ENCODE measurements at regions not wholly inside any gene's neighbourhood (a gene's known extent, or its start where the extent isn't known, plus 50 kb on each side); places are given as distances from the start of the nearest gene placed in this dataset.

- no peak overlapping the region for H3K27ac ChIP-seq (ENCODE audit: insufficient read depth, low read depth, low read length, poor library complexity, severe bottlenecking)
- no peak overlapping the region for H3K4me3 ChIP-seq (ENCODE audit: insufficient read depth, low read depth, low read length)
- H3K4me1 ChIP-seq (ENCODE audit: control insufficient read depth, insufficient read depth, low read length): no peaks in the 10 kb centered on the region
- no peaks in the 10 kb centered on the region for H3K9me3 ChIP-seq (ENCODE audit: control insufficient read depth, low read length)
- WGBS, 2 experiments: 90 to 93% methylated on average over 1 of the region's 2 CpGs
- H3K27me3 ChIP-seq (ENCODE audit: control insufficient read depth, insufficient read depth, low read length, poor library complexity, severe bottlenecking): no peaks in the 10 kb centered on the region
- no peaks in the 10 kb centered on the region for H3K36me3 ChIP-seq (ENCODE audit: control insufficient read depth, insufficient read depth, low read length)
Measured at GRCh38 chr3:124132813-124133212, 140.9 kb upstream of the ROPN1 start.

GRCh38 chr3:124133366-124133940, 141.5 kb upstream of the ROPN1 start:
- H3K9me3 ChIP-seq (ENCODE audit: control insufficient read depth, low read length): no peaks in the 10 kb centered on the region
- 93% methylated on average over 6 of the region's 6 CpGs for WGBS, 2 experiments
- no peaks in the 10 kb centered on the region for H3K4me1 ChIP-seq (ENCODE audit: control insufficient read depth, insufficient read depth, low read length)
- H3K36me3 ChIP-seq (ENCODE audit: control insufficient read depth, insufficient read depth, low read length): no peaks in the 10 kb centered on the region
- H3K4me3 ChIP-seq (ENCODE audit: insufficient read depth, low read depth, low read length): no peak overlapping the region
- no peaks in the 10 kb centered on the region for H3K27me3 ChIP-seq (ENCODE audit: control insufficient read depth, insufficient read depth, low read length, poor library complexity, severe bottlenecking)
- H3K27ac ChIP-seq (ENCODE audit: insufficient read depth, low read depth, low read length, poor library complexity, severe bottlenecking): no peak overlapping the region

GRCh38 chr3:124137216-124137615, 145.3 kb upstream of the ROPN1 start:
- no peaks in the 10 kb centered on the region for H3K9me3 ChIP-seq (ENCODE audit: control insufficient read depth, low read length)

GRCh38 chr3:124138148-124138547, 146.2 kb upstream of the ROPN1 start:
- H3K27ac ChIP-seq (ENCODE audit: insufficient read depth, low read depth, low read length, poor library complexity, severe bottlenecking): no peak overlapping the region
- no peaks in the 10 kb centered on the region for H3K4me1 ChIP-seq (ENCODE audit: control insufficient read depth, insufficient read depth, low read length)
- H3K27me3 ChIP-seq (ENCODE audit: control insufficient read depth, insufficient read depth, low read length, poor library complexity, severe bottlenecking): no peaks in the 10 kb centered on the region
- H3K9me3 ChIP-seq (ENCODE audit: control insufficient read depth, low read length): no peaks in the 10 kb centered on the region
- no peak overlapping the region for H3K4me3 ChIP-seq (ENCODE audit: insufficient read depth, low read depth, low read length)
- no peaks in the 10 kb centered on the region for H3K36me3 ChIP-seq (ENCODE audit: control insufficient read depth, insufficient read depth, low read length)

More at GRCh38 chr3:124137216-124137615, 145.3 kb upstream of the ROPN1 start:
- Histone ChIP-seq H3K27me3 (ENCODE audit: control insufficient read depth, insufficient read depth, low read length, poor library complexity, severe bottlenecking) (no peaks in the 10 kb centered on the region), H3K36me3 (ENCODE audit: control insufficient read depth, insufficient read depth, low read length) (no peaks in the 10 kb centered on the region), H3K4me3 (ENCODE audit: insufficient read depth, low read depth, low read length) (no peak overlapping the region), H3K27ac (ENCODE audit: insufficient read depth, low read depth, low read length, poor library complexity, severe bottlenecking) (no peak overlapping the region), H3K4me1 (ENCODE audit: control insufficient read depth, insufficient read depth, low read length) (no peaks in the 10 kb centered on the region)

- H3K36me3 ChIP-seq (ENCODE audit: control insufficient read depth, insufficient read depth, low read length): no peaks in the 10 kb centered on the region
Measured at GRCh38 chr3:124140746-124141145, 148.8 kb upstream of the ROPN1 start.

GRCh38 chr3:124142389-124142970, 150.6 kb upstream of the ROPN1 start:
- H3K9me3 ChIP-seq (ENCODE audit: control insufficient read depth, low read length): no peaks in the 10 kb centered on the region
- no peaks in the 10 kb centered on the region for H3K36me3 ChIP-seq (ENCODE audit: control insufficient read depth, insufficient read depth, low read length)
- WGBS, 2 experiments: 76 to 81% methylated on average over 5 of the region's 5 CpGs
- no peak overlapping the region for H3K27ac ChIP-seq (ENCODE audit: insufficient read depth, low read depth, low read length, poor library complexity, severe bottlenecking)
- no peak overlapping the region for H3K4me3 ChIP-seq (ENCODE audit: insufficient read depth, low read depth, low read length)
- no peaks in the 10 kb centered on the region for H3K27me3 ChIP-seq (ENCODE audit: control insufficient read depth, insufficient read depth, low read length, poor library complexity, severe bottlenecking)
- no peaks in the 10 kb centered on the region for H3K4me1 ChIP-seq (ENCODE audit: control insufficient read depth, insufficient read depth, low read length)

More at GRCh38 chr3:124140746-124141145, 148.8 kb upstream of the ROPN1 start:
- Histone ChIP-seq H3K27ac (ENCODE audit: insufficient read depth, low read depth, low read length, poor library complexity, severe bottlenecking) (no peak overlapping the region), H3K27me3 (ENCODE audit: control insufficient read depth, insufficient read depth, low read length, poor library complexity, severe bottlenecking) (no peaks in the 10 kb centered on the region), H3K4me3 (ENCODE audit: insufficient read depth, low read depth, low read length) (no peak overlapping the region), H3K4me1 (ENCODE audit: control insufficient read depth, insufficient read depth, low read length) (no peaks in the 10 kb centered on the region), H3K9me3 (ENCODE audit: control insufficient read depth, low read length) (no peaks in the 10 kb centered on the region)
- WGBS, 2 experiments: 87 to 94% methylated on average over 3 to 4 of the region's 4 CpGs

DNA sequence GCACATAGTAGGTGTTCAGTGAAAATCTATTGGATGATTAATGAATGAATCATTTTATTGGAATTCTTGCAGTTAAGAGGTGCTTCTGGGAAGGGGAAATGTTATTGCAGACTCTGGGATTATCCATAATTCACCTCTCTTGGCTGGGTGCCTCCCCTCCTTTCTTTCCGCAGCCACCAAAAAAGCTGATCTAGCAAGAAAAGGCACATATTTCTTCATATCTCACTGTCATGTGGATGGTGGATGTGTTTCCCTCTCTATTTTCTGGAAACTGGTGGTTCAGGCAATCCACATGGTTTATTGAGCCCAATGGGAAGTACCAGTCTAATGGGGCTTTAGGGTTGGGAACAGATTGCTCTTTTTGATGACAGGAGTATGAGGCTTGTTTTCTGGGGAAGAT, 151.1 kb upstream of the ROPN1 start:
- no peak overlapping the region for H3K27ac ChIP-seq (ENCODE audit: insufficient read depth, low read depth, low read length, poor library complexity, severe bottlenecking)
- H3K4me3 ChIP-seq (ENCODE audit: insufficient read depth, low read depth, low read length): no peak overlapping the region
- no peaks in the 10 kb centered on the region for H3K9me3 ChIP-seq (ENCODE audit: control insufficient read depth, low read length)
- 80% methylated on average over 1 of the region's 1 CpG; no CpG with 5 or more reads in 1 of the 2 experiments for WGBS, 2 experiments
- no peaks in the 10 kb centered on the region for H3K36me3 ChIP-seq (ENCODE audit: control insufficient read depth, insufficient read depth, low read length)
- H3K27me3 ChIP-seq (ENCODE audit: control insufficient read depth, insufficient read depth, low read length, poor library complexity, severe bottlenecking): no peaks in the 10 kb centered on the region
- H3K4me1 ChIP-seq (ENCODE audit: control insufficient read depth, insufficient read depth, low read length): no peaks in the 10 kb centered on the region

GRCh38 chr3:124144035-124144814, 152.3 kb upstream of the ROPN1 start:
- WGBS, 2 experiments: 86 to 93% methylated on average over 6 of the region's 6 CpGs
- no peaks in the 10 kb centered on the region for H3K4me1 ChIP-seq (ENCODE audit: control insufficient read depth, insufficient read depth, low read length)
- H3K4me3 ChIP-seq (ENCODE audit: insufficient read depth, low read depth, low read length): no peak overlapping the region
- H3K27me3 ChIP-seq (ENCODE audit: control insufficient read depth, insufficient read depth, low read length, poor library complexity, severe bottlenecking): no peaks in the 10 kb centered on the region
- H3K27ac ChIP-seq (ENCODE audit: insufficient read depth, low read depth, low read length, poor library complexity, severe bottlenecking): no peak overlapping the region
- H3K9me3 ChIP-seq (ENCODE audit: control insufficient read depth, low read length): no peaks in the 10 kb centered on the region
- H3K36me3 ChIP-seq (ENCODE audit: control insufficient read depth, insufficient read depth, low read length): no peaks in the 10 kb centered on the region

DNA sequence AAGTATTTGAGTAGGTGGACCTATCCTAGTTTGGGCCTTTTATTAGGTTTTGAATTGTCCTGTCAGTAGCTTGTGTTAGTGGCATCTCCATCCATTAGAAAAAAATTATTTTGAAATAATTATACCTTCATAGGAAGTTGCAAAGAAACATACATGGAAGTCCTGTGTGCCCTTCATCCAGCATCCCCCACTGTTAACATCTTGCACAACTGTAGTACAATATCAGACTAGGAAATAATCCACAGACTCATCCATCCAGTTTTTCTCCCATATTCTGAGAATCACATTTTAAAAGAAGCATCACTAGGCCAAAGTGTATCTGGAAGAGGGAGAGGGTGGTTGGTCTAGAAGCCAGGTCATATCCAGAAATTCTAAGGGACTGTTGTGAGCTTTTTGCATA, 155.5 kb upstream of the ROPN1 start:
- Histone ChIP-seq H3K4me1 (ENCODE audit: control insufficient read depth, insufficient read depth, low read length) (no peaks in the 10 kb centered on the region), H3K36me3 (ENCODE audit: control insufficient read depth, insufficient read depth, low read length) (no peaks in the 10 kb centered on the region), H3K27ac (ENCODE audit: insufficient read depth, low read depth, low read length, poor library complexity, severe bottlenecking) (no peak overlapping the region)

DNA sequence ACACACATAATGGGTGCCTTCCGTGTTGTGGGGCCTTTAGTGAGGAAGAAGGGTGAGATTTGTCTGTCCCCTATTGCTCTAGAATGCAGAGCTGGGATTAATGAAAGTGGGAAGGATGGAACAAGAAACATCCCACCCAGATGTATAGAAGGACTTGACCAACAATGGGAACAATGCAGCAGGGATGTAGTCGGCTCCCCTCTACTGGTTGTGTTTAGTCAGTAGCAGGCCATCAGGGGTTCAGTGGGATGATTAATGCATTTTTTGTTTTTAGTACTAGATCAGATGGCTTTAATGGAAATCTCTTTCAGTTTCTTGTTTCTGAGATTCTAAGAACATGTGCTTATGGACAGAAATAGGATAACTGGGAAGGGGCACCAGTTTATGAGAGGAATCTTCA, 156.0 kb upstream of the ROPN1 start:
- 92 to 95% methylated on average over 2 of the region's 2 CpGs for WGBS, 2 experiments
- H3K9me3 ChIP-seq (ENCODE audit: control insufficient read depth, low read length): no peaks in the 10 kb centered on the region
- H3K4me3 ChIP-seq (ENCODE audit: insufficient read depth, low read depth, low read length): no peak overlapping the region
- no peaks in the 10 kb centered on the region for H3K27me3 ChIP-seq (ENCODE audit: control insufficient read depth, insufficient read depth, low read length, poor library complexity, severe bottlenecking)
- H3K27ac ChIP-seq (ENCODE audit: insufficient read depth, low read depth, low read length, poor library complexity, severe bottlenecking): no peak overlapping the region
- H3K4me1 ChIP-seq (ENCODE audit: control insufficient read depth, insufficient read depth, low read length): no peaks in the 10 kb centered on the region
- H3K36me3 ChIP-seq (ENCODE audit: control insufficient read depth, insufficient read depth, low read length): no peaks in the 10 kb centered on the region

More for the DNA sequence above, 155.5 kb upstream of the ROPN1 start:
- no peaks in the 10 kb centered on the region for H3K9me3 ChIP-seq (ENCODE audit: control insufficient read depth, low read length)
- H3K27me3 ChIP-seq (ENCODE audit: control insufficient read depth, insufficient read depth, low read length, poor library complexity, severe bottlenecking): no peaks in the 10 kb centered on the region
- H3K4me3 ChIP-seq (ENCODE audit: insufficient read depth, low read depth, low read length): no peak overlapping the region
